Adrenal gland (tissue), 9 donors: ENCODE measurements at regions not wholly inside any gene's neighbourhood (a gene's known extent, or its start where the extent isn't known, plus 50 kb on each side); places are given as distances from the start of the nearest gene placed in this dataset.

Experiments
- DNase-seq, 7 donors: peaks; one replicate each; pipeline ENCODE4 v3.0.0-alpha.2; 2019 to 2020
- H3K27ac ChIP-seq, 5 donors: fragments of 200-600 bp; sonication (generic) in 4 of 5; 1 replicate in 3 of 5; 2 replicates in 2 of 5; pipeline versions ENCODE4 v1.5.1 to v1.8.0; 2016 to 2020; ENCODE audit warnings: mild to moderate bottlenecking in 1 of 5
- H3K27me3 ChIP-seq: fragments of 200-600 bp; 2 replicates; pipeline ENCODE4 v1.8.0; 2021
- H3K36me3 ChIP-seq, 2 donors: fragments of 200-600 bp; replicated peaks in 1 of 2; 1 replicate in 1 of 2; 2 replicates in 1 of 2; pipeline versions ENCODE4 v1.5.1 to v1.8.0; 2018 to 2022
- H3K4me1 ChIP-seq, 2 donors: fragments of 200-600 bp; replicated peaks in 1 of 2; 1 replicate in 1 of 2; 2 replicates in 1 of 2; pipeline versions ENCODE4 v1.5.1 to v1.8.0; 2018 to 2021
- H3K4me3 ChIP-seq, 4 donors: fragments of 200-600 bp; sonication (generic) in 3 of 4; one replicate each; pipeline ENCODE4 v1.5.1; 2016 to 2018
- H3K9me3 ChIP-seq, 3 donors: fragments of 200-600 bp; sonication (generic) in 1 of 3; replicated peaks in 1 of 3; 1 replicate in 2 of 3; 2 replicates in 1 of 3; pipeline versions ENCODE4 v1.5.1 to v1.8.0; 2016 to 2021
- POLR2A ChIP-seq, 2 donors: fragments of 450-650 bp; IDR thresholded peaks; one replicate each; pipeline ENCODE4 v1.6.1; 2017; ENCODE audit warnings: antibody characterized with exemption in 2 of 2, mild to moderate bottlenecking in 2 of 2, moderate library complexity in 1 of 2
- WGBS, 4 donors: extraction: QIAGEN DNeasy Blood & Tissue Kit in 2 of 4; methylation state at CpG; one replicate each; pipeline versions ENCODE4 v1.1.5 to v1.1.7; 2013 to 2017; 5-methylcytosine and 5-hydroxymethylcytosine counted together
- intact Hi-C, 2 donors: fragments of 100-400 bp; cut with DNase I; formaldehyde crosslinking; loops; one replicate each; pipeline versions ENCODE4 v1.14.1 to v1.15.0; 2022 to 2023
- TF ChIP-seq, protein P1 (sequence below), 6 experiments: fragments of 450-650 bp in 4 of 6; fragments of 200-600 bp in 2 of 6; sonication (generic) in 1 of 6; IDR thresholded peaks; 1 replicate in 5 of 6; 2 replicates in 1 of 6; pipeline versions ENCODE4 v1.5.1 to v1.8.0; 2016 to 2021; ENCODE audit warnings: antibody characterized with exemption in 6 of 6, mild to moderate bottlenecking in 2 of 6, moderate library complexity in 1 of 6
- donor health status: healthy with polysubstance abuse.
- donor health status: Bipolar disorder and iron deficiency.
- donor health status: DM: yes; HTN: yes; CAD: no.
- donor health status: DM: no; HTN: no; CAD: no.
- donor health status: DM: no; HTN: no; CAD: no.

DNA sequence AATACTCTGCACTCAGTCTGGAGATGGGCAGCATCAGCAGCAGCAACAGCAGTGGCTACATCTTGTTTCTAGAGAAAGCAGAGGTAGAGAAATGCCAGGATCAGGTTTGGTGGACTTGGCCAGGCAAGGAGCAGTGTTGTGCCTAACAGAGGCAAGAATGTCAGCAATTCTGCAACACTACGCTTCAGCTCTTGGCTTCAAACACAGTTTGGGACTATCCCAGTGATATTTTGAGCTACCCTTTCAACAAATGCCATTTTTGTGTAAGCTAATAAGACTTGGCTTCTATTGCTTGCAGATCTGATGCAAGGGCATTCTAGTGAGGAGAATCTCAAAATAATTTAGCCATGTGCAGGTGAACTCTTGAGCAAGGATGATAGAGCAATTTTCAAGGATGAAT is 271.3 kb downstream of the PCDH20 start:
- H3K9me3 ChIP-seq, result no peaks in the 10 kb centered on the region
- TF ChIP-seq, protein P1, sequence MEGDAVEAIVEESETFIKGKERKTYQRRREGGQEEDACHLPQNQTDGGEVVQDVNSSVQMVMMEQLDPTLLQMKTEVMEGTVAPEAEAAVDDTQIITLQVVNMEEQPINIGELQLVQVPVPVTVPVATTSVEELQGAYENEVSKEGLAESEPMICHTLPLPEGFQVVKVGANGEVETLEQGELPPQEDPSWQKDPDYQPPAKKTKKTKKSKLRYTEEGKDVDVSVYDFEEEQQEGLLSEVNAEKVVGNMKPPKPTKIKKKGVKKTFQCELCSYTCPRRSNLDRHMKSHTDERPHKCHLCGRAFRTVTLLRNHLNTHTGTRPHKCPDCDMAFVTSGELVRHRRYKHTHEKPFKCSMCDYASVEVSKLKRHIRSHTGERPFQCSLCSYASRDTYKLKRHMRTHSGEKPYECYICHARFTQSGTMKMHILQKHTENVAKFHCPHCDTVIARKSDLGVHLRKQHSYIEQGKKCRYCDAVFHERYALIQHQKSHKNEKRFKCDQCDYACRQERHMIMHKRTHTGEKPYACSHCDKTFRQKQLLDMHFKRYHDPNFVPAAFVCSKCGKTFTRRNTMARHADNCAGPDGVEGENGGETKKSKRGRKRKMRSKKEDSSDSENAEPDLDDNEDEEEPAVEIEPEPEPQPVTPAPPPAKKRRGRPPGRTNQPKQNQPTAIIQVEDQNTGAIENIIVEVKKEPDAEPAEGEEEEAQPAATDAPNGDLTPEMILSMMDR (IDR thresholded peaks at IDR 0.05), result no peak
- TF ChIP-seq POLR2A (IDR thresholded peaks at IDR 0.05), result no peak
- intact Hi-C loops, result no loop called here
- H3K4me3 ChIP-seq, result no peak overlapping the region
- no peak for DNase-seq
- no peaks in the 10 kb centered on the region for H3K36me3 ChIP-seq
- no peak overlapping the region for H3K27ac ChIP-seq
- H3K4me1 ChIP-seq, result peaks cover 0 to 5% of the 10 kb centered on the region in 2 donors
- 53 to 100% (median 78%) methylated on average over 1 of the region's 1 CpG for WGBS, 4 donors
- H3K27me3 ChIP-seq, result no peaks in the 10 kb centered on the region

DNA sequence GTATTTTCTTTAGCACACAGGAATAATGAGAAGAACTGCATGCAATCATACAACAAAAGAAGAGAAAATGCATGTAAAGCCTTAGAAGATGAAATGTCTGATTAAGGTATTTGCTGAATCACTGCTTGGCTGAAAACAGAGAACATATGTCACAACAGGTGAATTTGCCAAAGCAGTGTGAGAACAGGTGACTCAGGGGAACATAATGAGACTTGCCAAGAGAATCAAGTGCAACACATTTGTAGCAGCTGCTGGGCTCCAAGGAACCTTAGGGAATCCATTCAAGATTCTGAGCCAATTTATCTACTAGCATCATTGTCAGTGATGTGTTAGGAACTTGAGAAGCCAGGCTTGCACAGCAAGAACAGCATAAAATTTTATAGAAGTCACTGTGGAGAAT is 273.1 kb downstream of the PCDH20 start:
- Histone ChIP-seq H3K9me3 (no peaks in the 10 kb centered on the region), H3K4me3 (no peak overlapping the region), H3K36me3 (no peaks in the 10 kb centered on the region), H3K27ac (no peak overlapping the region), H3K4me1 (no peaks in the 10 kb centered on the region), H3K27me3 (no peaks in the 10 kb centered on the region)
- TF ChIP-seq, protein P1 (IDR thresholded peaks at IDR 0.05), result no peak
- TF ChIP-seq POLR2A (IDR thresholded peaks at IDR 0.05), result no peak
- DNase-seq, result no peak
- intact Hi-C loops, result no loop called here

DNA sequence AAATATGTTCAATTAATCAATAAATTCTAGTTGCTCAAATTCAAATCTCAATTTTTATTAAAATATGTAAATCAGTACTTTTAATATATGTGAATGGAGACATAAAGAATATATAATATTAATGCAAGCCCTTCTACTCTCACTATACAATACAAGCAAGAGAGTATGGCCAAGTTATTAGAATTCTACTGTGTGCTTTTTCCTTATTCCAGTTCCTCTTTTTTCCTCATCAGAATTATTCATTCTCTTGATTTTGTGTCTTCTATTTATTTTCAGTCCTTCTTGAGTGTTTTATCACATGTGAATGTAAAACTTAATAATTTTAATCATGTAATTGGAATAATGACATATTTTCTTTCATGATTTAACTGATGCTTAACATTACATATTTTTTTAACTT is 276.8 kb downstream of the PCDH20 start:
- Histone ChIP-seq H3K27ac (no peak overlapping the region), H3K36me3 (no peaks in the 10 kb centered on the region), H3K4me1 (no peaks in the 10 kb centered on the region), H3K9me3 (no peaks in the 10 kb centered on the region), H3K4me3 (no peak overlapping the region), H3K27me3 (no peaks in the 10 kb centered on the region)
- intact Hi-C loops, result no loop called here
- TF ChIP-seq, protein P1 (IDR thresholded peaks at IDR 0.05), result no peak
- TF ChIP-seq POLR2A (IDR thresholded peaks at IDR 0.05), result no peak
- no peak for DNase-seq

DNA sequence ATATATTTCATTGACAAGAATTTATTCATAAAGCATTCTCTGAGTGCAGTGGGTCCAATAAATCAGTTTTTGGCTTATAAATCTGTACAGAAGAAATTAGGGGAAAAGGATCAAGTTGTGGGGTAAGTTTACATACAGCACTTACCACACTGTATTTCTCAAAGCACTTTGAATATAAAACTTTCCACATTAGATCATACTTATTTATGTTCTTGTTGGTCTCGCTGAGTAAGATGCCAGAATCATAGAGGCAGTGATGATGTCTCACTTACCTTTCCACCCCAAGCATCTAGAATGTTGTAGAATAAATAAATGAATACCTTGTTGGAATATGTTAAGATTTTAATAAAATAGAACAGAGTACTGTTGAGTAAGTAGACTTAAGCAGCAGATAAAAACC is 279.1 kb downstream of the PCDH20 start:
- intact Hi-C loops, result no loop called here
- WGBS, 4 donors, result 56 to 77% (median 74%) methylated on average over 1 of the region's 1 CpG
- Histone ChIP-seq H3K4me3 (no peak overlapping the region), H3K27ac (no peak overlapping the region), H3K27me3 (no peaks in the 10 kb centered on the region), H3K9me3 (no peaks in the 10 kb centered on the region), H3K36me3 (no peaks in the 10 kb centered on the region), H3K4me1 (no peaks in the 10 kb centered on the region)
- no peak for DNase-seq
- TF ChIP-seq, protein P1 (IDR thresholded peaks at IDR 0.05), result no peak
- no peak for TF ChIP-seq POLR2A (IDR thresholded peaks at IDR 0.05)
